G401.6 (cell line): ENCODE measurements at regions not wholly inside any gene's neighbourhood (a gene's known extent, or its start where the extent isn't known, plus 50 kb on each side); places are given as distances from the start of the nearest gene placed in this dataset.

Source experiments
- FAIRE-seq: peaks from 2 replicates; lab custom pipeline; 2012; peaks lifted over from hg19 to GRCh38; lab: Jason Lieb, UNC

DNA sequence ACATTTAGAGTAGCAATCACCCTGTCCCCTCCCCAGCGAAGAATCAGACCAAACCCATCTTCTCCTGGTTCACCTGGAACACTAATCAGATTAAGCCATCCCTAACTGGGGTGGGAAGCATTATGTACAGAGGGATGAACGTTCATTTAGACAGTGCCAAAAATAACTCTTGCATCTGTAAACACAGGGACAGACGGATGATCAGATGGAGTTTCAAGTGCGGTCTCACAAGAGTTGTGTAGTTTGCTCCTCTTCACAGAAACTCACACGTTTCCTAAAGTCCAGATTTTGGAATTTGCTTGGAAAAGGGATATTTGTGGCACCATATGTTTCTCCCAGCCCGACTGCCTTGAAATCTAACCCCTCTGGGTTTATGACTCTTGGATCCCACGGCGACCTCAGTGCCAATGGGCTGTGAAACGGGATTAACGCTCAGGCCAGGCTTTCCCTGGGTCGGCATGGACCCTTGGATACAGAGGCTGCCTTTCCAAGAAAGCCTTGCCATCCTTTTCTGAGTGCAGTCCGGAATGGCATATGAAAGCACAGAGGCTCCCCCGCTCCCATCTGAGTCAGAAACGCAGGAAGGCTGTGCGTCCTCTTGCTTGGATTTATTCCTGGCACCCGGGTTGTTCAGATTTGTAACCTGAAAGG is 293.2 kb upstream of the HABP2 start:
- FAIRE-seq: no peak

DNA sequence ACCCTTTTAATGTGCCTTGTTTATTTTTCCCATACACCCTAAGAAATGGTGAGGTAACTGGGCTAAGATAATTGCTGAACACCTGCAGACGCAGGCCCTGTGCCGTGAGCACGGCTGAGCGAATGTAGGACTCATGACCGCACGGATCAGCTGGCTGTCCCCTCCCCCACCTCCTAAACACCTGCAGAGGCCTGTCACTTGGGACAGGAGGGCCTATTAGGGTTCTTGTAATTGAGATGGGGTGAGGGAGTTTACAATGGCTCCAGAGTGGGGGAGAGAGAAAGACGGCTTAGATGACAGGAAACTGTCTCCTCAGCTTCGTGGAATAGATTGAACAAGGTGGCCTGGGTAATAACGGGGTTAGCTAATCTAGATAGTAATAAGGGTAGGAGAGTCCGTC is 291.7 kb upstream of the HABP2 start:
- no peak for FAIRE-seq

DNA sequence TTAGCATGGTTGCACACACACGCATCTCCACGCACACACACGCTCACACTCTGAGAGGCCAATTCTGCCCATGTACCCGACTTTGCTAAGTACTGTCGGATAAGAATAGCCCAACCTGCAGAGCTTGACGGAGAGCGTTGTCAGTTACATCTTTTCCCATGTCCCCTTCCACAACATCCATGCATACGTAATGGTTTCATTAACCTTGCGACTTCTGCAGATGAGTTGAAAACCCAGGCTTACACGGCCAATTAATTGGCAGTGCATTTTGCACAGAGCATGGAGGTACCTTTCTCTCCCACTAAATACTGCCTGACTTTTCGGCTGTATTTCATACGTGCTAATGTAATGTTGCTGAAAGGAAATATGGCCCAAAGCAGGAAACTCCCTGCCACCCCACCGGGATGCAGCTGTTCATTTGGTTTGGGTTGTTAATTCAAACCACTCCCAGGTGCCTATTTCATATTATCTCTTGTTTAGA is 291.2 kb upstream of the HABP2 start:
- no peak for FAIRE-seq

DNA sequence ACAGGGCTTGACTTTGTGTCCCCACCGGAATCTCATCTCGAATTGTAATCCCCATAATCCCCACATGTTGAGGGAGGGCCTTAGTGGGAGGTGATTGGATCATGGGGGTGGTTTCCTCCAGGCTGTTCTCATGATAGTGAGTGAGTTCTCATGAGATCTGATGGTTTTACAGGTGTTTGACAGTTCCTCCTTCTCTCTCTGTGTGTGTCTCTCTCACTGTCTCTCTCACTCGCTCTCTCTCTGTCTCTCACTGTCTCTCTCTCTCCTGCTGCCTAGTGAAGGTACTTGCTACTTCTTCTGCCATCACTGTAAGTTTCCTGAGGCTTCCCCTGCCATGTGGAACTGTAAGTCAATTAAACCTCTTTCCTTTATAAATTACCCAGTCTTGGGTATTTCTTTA is 289.8 kb upstream of the HABP2 start:
- FAIRE-seq: no peak

DNA sequence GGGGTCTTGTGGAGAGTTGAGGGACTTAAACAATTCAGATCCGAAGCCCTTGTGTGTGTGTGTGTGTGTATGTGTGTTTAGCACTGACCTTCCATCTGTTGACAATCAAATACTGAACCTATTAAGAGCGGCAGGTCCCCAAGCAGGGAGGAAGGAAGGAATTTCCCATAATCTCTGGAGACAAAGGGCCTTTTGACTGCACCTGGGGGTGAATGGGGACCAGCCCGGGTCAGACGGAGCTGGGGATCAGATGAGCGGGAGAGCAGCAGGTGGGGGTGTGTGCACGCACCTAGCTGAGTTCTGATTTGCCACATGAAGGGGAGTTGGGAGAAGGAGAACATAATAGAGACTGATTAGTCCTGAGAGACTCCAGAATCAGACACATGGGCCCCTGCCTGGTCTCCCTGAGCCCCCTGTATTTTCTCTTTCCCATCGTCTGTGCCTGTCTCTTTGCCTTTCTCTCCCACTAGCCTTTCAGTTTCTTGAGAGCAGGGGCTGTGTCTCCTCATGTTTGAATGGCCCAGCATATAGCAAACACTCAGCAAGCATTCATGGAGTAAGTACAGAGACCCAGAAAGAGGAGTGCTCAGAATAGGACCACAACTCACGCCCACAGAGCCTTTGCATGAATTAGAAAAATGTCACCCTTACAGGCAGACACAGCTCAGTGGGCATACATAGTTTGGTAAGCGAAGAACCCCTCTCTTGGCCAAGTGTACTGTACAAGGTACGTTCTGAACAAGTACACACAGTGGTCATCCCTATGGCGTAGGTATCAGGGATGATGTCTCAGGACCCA is 288.3 kb upstream of the HABP2 start:
- no peak for FAIRE-seq

DNA sequence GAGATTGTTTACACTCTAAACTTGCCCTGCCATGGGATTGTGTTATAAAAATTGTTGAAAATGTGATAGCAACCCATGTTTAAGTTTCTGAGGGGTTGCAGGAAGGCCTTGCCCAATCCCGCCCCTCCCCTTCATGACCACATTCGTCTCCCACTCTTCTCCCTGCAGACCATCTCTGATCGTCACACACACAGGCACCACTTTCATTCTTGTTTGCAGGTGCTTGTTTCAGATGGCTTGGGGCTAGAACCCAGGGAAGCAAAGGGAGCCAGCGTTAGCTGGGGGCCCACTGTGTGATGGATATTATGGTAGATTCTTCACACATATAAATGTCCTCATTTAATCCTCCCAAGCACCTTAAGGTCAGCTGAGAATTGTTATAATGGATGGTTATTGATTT is 286.7 kb upstream of the HABP2 start:
- FAIRE-seq: no peak

DNA sequence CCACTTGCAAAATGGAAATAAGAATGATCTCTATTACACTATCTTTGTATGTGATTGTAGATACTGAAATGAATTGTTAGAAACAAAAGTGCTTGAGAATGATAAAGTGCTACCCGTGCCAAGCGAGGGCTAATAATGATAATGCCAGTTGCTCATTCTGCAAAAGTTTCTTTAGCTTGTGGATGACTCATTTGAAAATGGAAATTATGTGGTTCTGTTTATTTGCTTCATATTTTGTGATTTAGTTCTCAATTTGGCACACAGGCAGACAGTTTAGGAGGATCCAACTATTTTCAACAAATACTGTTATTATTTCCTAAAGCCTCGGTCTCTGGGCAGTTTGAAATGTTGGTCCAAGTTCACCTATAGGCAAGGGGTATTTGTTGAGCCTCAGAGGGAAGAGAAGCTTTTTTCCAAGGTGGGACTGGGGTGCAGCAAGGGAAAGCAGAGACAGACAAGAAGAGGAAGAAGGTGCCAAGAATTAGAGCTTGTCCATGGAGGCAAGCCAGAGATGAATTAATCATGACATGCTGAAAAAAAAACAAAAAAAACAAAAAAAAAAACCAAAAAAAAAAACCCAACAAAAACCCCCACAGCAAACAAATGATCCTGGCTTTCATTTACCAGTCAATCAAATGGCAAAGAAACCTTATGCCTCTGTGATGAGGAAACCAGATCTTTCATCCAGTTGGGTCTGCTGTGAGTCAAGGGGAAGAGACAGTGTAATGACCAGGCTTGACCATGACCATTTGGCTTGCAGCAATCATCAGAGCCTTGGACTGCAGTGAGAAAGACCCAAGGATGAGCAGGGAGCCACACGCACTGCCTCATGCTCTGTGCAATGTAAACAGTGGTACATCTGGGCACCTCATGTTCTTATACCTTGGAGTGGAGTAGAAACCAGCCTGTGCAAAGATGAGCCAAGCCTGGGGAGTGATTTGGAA is 285.0 kb upstream of the HABP2 start:
- no peak for FAIRE-seq

DNA sequence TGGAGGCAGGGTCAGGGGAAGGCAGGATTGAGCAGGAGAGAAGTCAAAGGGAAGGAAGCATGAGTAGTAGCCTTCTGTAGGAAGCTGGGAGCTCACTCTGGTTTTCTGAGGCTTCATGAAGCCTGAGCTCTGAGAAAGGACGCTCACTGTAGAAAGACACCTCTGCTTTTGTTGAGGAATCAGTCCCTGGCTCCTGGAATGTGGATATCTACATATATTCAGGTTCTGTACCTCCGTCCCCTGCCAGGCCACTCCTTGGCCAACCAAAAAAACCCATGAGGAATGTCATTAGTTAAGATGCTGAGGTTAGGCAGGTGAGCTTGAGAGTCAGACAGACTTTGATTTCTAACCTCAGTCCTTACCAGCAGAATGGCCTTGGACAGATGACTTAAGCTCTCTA is 283.5 kb upstream of the HABP2 start:
- no peak for FAIRE-seq

DNA sequence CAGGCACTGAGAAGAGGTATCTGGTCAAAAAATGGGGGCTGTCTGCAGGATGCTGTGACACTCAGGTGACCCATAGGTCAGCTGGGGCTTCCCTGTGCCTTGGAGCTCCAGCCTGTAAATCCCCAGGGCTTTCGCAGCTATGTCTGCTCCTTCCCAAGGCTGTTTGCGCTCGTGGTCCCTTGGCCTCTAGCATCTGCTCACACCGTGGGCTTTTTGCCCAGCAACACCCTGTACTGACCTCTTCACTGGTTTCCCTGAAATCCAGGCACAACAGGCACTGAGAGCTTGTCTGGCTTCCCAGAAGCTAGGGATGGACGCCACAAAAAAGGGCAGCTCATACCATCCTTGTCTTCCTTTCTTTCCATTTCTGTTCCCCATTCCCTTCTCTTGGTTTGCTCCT is 280.3 kb upstream of the HABP2 start:
- no peak for FAIRE-seq

DNA sequence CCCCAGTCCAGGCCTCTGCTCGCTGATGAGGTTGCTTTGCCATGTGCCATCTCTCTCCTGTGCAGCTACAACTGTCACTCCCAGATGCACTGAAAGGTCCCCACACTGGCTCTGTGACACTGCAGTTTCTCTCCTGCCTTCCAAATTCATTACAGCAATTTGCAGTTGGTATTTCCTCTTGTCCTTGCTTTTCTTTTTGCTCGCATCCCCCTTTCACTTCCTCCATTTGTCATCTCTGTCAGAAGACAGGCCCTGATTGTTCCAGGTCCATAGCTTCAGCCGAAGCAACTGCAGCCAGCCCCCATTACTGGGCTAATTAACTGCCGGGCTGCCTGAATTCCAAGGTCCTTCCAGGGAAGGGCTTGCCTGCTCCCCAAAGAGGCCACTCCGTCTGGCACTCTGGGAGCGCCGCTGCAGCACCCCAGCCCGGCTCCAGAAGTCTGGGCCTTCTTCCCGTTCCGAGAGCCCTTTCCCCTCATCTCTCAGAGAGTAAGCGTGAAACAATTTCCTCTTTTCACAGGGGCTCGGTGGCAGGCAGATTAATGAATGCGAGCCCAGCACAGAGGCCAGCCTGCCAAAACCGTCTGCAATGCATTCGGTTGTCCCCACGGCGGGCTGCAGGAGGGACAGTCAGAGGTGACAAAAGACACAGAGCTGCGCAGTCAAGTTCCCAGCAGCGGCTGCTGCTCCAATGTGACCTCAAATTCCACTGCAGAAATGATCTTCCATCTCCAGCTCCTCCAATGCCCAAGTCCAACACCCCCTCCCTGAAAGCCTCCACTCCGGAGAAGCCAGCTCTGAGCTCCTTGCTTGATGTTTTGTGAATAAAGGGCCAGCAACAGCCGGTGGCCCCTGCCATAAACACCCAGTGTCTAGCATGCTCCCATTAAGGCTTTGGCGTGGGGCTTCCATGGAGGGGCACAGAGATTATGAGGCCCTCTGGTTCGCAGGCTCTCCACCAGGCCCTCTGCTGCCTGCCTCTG is 279.4 kb upstream of the HABP2 start:
- no peak for FAIRE-seq

DNA sequence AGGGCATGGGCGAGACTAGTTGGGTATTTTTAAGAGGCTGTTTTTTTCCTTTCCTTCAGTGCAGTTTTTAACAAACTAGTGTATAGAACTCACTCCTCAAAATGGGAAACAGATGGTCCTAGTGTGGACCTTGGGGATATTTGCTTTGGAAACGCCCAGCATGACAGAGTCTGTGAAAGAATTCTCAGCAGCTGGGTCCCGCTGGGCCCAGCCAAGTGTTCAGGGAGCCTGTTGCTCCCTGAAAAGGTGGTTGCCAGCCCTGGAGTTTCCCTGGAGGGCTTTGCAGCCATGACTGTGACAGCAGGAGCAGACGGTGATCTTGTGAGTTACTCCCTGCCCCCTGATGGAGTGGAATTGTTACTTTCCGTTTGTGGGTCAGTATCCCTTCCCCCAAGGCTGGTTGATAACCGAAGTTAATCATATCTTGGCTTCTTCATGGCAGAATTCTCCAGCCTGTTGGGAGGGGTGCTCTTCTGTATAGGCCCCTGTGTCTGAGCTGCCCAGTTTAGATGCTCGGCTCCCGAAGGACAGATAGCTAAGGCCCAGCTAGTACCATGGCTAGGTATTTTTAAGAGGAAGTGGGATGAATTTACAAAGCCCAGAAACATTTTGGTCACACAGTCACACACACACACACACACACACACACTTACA is 278.6 kb upstream of the HABP2 start:
- no peak for FAIRE-seq

DNA sequence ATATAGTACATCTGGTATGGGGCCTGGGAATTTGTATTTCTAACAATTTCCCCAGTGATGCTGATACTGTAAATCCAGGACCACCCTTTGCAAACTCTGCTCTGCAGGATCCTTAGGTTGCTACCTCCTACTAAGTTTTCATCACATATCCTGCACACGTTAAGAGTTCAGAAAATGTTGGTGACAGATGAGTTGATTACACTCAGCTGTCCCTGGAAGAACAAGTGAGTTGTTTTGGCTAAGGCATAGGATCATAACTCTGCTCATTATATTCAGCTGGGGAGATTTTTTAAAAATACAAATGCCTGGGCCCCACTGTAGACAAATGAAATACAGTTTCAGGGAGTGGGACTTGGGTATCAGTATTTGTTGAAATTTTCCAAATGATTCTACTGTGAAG is 274.6 kb upstream of the HABP2 start:
- FAIRE-seq: no peak

DNA sequence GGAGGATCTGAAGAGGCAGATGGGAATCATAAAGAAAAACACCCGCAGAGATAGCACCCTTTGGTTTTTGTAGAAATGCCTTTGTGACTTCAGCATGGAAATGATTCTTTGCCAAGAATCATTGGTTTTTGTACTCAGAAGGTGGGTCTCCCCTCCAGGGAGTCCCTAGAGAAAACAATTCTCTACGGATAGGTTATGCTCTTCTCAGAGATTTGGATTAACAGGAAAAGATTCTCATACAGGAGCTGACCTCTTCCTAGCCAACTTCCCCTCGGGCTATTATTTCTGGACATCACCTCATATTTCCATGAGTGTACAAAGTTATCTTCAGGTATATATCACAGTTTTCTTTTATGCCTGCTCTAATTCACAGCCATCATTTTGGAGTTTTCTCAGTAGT is 274.2 kb upstream of the HABP2 start:
- no peak for FAIRE-seq

DNA sequence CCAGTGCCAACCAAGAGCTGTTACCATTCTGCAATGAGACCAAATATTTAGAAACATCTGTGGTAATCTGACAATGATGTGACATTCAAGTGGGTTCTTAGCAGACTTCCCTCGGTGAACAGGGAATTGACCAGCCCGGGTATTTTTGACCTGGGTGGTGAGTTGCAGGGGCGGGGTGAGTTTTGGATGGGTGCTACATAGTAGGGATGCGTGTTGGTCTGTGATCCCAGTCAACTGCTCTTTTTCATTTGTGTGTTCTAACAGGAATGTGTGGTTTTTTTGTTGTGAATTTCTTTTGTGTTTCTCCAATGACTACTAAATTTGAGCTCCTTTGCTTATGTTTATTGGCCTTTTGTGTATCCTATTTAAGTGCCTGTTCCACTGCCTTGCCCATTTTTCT is 273.6 kb upstream of the HABP2 start:
- no peak for FAIRE-seq

DNA sequence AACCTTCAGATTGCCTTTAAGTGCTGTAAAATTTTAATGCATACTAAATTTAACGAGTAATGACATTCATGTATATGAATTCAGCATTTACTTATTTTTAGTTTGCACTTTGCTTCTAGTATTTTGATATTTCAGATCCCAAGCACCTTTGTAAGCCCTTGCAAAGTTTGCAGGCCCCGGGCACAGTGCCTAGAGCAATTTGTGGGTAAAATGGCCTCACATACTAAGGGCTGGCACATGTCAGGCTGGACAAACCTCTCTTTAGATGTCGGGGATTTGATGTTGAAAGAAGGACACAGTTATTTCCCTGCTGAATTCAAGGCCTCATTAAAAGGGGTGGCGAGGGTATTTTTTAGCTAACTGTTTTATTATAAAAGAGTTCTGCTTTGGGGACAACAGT is 270.3 kb upstream of the HABP2 start:
- no peak for FAIRE-seq

DNA sequence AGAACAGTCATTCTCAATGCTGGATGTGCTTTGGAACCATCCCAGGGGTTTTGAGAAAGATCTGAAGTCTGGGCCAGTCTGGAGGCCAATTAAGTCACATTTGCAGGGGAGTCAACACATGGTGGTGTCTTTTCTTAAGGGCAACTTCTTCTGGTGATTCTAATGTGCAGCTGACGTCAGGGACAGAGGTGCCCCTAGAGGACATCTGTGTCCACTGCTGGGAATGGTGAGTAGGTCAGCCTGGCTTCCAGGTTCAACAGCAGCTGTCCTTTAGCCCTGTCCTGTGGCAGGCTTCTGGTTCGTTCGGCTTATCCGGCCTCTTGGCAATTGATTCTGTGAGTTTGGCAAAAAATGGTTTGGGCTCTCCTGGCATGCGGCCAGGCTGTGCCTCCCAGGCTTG is 269.7 kb upstream of the HABP2 start:
- no peak for FAIRE-seq

DNA sequence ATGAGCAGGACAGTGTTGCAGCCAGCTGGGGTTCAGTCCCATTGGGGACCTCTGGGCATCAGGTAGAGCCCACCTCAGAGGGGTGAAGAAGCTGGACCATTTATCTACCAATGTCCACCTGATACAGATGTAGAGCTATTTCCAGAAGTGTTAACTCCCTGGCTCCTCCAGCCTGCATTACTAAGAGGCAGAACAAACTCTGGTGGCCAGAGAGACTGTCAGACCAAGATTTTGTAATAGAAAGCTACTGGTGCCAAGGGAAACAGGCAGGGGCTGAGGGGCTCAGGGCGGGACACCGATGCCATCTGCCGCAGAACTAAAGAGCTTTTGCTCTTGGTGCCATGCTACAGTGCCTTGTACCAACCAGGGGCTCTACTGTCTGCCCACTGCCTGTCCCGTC is 268.2 kb upstream of the HABP2 start:
- FAIRE-seq: no peak

DNA sequence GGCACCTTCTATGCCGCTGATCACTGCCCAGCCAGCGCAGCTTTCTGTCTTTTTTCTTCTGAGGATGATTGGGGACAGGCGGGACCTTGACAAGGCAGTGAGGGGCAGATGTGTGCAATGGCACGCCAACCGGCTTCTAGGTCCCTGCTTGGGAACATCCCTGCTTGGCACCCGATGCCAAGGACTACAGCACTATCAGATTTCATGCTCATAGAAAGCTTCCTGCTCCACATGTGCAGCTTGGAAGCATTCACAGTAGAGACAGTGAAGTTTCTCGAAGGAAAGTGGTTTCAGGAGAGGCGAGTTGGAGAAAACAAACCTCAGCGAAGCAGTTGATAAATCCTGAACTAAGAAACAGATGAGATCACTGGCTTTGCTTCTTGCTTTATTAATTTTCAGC is 267.5 kb upstream of the HABP2 start:
- FAIRE-seq: no peak

DNA sequence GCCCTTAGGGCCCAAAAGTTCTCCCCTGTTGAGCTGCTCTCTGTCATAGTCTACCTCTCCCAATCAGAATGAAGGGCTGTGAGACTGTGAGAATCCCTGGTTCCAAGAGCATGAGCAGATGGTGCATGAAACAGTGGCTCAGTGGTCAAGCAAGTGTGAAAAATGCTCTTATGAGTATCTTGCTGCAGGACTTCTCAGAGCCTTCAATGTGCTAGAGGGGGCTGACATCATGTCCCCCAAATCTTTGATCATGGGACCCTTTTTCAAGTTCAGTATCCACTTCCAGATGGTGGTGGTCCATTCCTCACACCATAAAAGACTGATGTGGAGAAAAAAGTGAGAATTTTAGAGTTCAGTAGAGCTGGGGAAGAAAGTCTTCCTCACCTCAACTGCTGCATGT is 265.3 kb upstream of the HABP2 start:
- FAIRE-seq: no peak

DNA sequence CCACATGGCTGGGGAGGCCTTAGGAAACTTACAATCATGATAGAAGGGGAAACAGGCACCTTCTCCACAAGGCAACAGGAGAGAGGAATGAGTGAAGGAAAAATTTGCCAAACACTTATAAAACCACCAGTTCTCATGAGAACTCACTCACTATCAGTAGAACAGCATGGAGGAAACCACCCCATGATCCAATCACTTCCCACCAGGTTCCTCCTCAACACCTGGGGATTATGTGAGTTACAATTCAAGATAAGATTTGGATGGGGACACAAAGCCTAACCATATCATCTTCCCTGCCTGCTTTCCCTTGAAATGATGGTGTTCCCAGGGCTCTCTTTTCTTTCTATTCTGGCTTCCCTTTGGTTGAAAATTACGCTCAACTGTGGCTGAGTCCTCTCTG is 262.7 kb upstream of the HABP2 start:
- FAIRE-seq: no peak

DNA sequence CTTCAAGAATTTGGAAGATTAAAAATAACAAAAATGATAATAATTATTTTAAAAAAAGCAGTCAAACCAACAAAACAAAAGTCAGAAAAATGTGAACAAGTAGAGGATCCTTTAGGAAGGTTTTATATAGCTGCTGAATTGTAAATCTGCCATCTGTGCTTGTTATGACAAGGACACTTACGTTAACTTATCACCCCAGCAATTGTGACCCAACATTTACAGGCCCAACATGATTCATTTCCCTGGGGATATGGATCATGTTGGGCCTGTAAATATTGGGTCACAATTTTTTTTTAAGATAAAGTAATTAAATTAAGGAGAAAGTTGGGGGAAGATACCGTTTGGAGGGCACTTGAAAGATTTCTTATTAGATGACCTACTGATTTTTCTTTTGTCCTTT is 261.4 kb upstream of the HABP2 start:
- no peak for FAIRE-seq
